H1 (cell line): ENCODE measurements at regions not wholly inside any gene's neighbourhood (a gene's known extent, or its start where the extent isn't known, plus 50 kb on each side); places are given as distances from the start of the nearest gene placed in this dataset.

Source experiments
- CTCF ChIA-PET: fragments of 300-600 bp; sonication (Branson Sonifier 250); formaldehyde crosslinking; loops from one replicate; lab custom pipeline; 2021; ENCODE audit not compliant: partially characterized antibody; lab: Charles Lee
- POLR2A ChIA-PET: fragments of 300-600 bp; sonication (Branson Sonifier 250); formaldehyde crosslinking; loops from one replicate; lab custom pipeline; 2021; ENCODE audit warnings: inconsistent platforms; ENCODE audit not compliant: partially characterized antibody; lab: Charles Lee
- DNase-seq, 2 experiments: peaks; one replicate each; pipeline versions ENCODE4 v3.0.0 to v3.0.0-alpha.2; 2010 to 2022; ENCODE audit warnings: low spot score in 2 of 2, low read depth in 1 of 2, mixed read lengths in 1 of 2
- FAIRE-seq: peaks from 2 replicates; lab custom pipeline; 2011; peaks lifted over from hg19 to GRCh38; lab: Jason Lieb, UNC
- H2AFZ ChIP-seq: 2 replicates; pipeline ENCODE4 v1.8.1; 2012; ENCODE audit warnings: low read length, inconsistent platforms
- H2AK5ac ChIP-seq: 2 replicates; pipeline ENCODE4 v1.6.1; 2013; ENCODE audit warnings: low read depth, low read length
- H2BK120ac ChIP-seq: replicated peaks from 2 replicates; pipeline ENCODE3; 2013; ENCODE audit warnings: low read depth, low read length, inconsistent platforms
- H2BK12ac ChIP-seq: 2 replicates; pipeline ENCODE4 v1.6.1; 2013; ENCODE audit warnings: low read depth, low read length
- H2BK15ac ChIP-seq: 2 replicates; pipeline ENCODE4 v1.6.1; 2013; ENCODE audit warnings: low read length
- H2BK20ac ChIP-seq: 2 replicates; pipeline ENCODE4 v1.6.1; 2013; ENCODE audit warnings: low read length
- H2BK5ac ChIP-seq: 2 replicates; pipeline ENCODE4 v1.6.1; 2013; ENCODE audit warnings: low read depth, low read length
- H3K14ac ChIP-seq: 2 replicates; pipeline ENCODE4 v1.6.1; 2013; ENCODE audit warnings: inconsistent platforms; ENCODE audit not compliant: insufficient read length
- H3K18ac ChIP-seq: 2 replicates; pipeline ENCODE4 v1.6.1; 2013; ENCODE audit warnings: low read length; ENCODE audit errors: extremely low read depth
- H3K23ac ChIP-seq: 2 replicates; pipeline ENCODE4 v1.6.1; 2013; ENCODE audit warnings: inconsistent platforms; ENCODE audit not compliant: insufficient read length
- H3K23me2 ChIP-seq: 2 replicates; pipeline ENCODE4 v1.6.1; 2013; ENCODE audit warnings: low read depth, low read length
- H3K27ac ChIP-seq: 2 replicates; pipeline ENCODE4 v1.6.1; 2011; ENCODE audit warnings: low read depth, low read length, inconsistent platforms
- H3K27me3 ChIP-seq, 4 experiments: replicated peaks in 1 of 4; 1 replicate in 1 of 4; 2 replicates in 3 of 4; pipeline versions ENCODE4 v1.6.1 to v1.8.1; 2011 to 2013; ENCODE audit warnings: low read length in 3 of 4, mild to moderate bottlenecking in 3 of 4, inconsistent platforms in 2 of 4, mixed read lengths in 2 of 4, moderate library complexity in 1 of 4; ENCODE audit not compliant: control insufficient read depth in 3 of 4, insufficient read depth in 3 of 4; ENCODE audit errors: extremely low read depth in 1 of 4
- H3K36me3 ChIP-seq, 4 experiments: 2 replicates each; pipeline versions ENCODE4 v1.6.1 to v1.8.1; 2011 to 2013; ENCODE audit warnings: mild to moderate bottlenecking in 4 of 4, low read length in 3 of 4, moderate library complexity in 2 of 4, control low read depth in 1 of 4, inconsistent platforms in 1 of 4; ENCODE audit not compliant: insufficient read depth in 4 of 4, control insufficient read depth in 2 of 4
- H3K4ac ChIP-seq: replicated peaks from 2 replicates; pipeline ENCODE3; 2013; ENCODE audit warnings: low read length, low read depth, mixed read lengths, inconsistent platforms; ENCODE audit not compliant: insufficient read length
- H3K4me1 ChIP-seq, 4 experiments: replicated peaks in 1 of 4; 1 replicate in 1 of 4; 2 replicates in 3 of 4; pipeline versions ENCODE4 v1.6.1 to v1.8.1; 2011 to 2013; ENCODE audit warnings: low read length in 3 of 4, inconsistent platforms in 2 of 4, mixed read lengths in 1 of 4; ENCODE audit not compliant: insufficient read depth in 4 of 4, control insufficient read depth in 3 of 4
- H3K4me2 ChIP-seq, 2 experiments: 2 replicates each; pipeline versions ENCODE4 v1.6.1 to v1.8.1; 2011 to 2013; ENCODE audit warnings: low read depth in 2 of 2, low read length in 2 of 2, control low read depth in 1 of 2, inconsistent platforms in 1 of 2, mild to moderate bottlenecking in 1 of 2; ENCODE audit not compliant: insufficient read depth in 1 of 2
- H3K4me3 ChIP-seq, 4 experiments: fragments of 200-600, 300-600 bp in 1 of 4; sonication (generic), shearing (Covaris generic), sonication (Bioruptor Twin) in 1 of 4; 2 replicates each; pipeline versions ENCODE4 v1.5.1 to v1.8.1; 2011 to 2016; ENCODE audit warnings: low read length in 4 of 4, low read depth in 3 of 4, control low read depth in 2 of 4, inconsistent platforms in 2 of 4, mild to moderate bottlenecking in 2 of 4, mixed read lengths in 1 of 4, moderate library complexity in 1 of 4; ENCODE audit not compliant: insufficient read depth in 2 of 4; ENCODE audit errors: extremely low read depth in 1 of 4
- H3K56ac ChIP-seq: replicated peaks from 2 replicates; pipeline ENCODE3; 2013; ENCODE audit warnings: low read depth, mild to moderate bottlenecking, mixed read lengths, low read length, inconsistent platforms; ENCODE audit not compliant: insufficient read length
- H3K79me1 ChIP-seq: 2 replicates; pipeline ENCODE4 v1.6.1; 2013; ENCODE audit warnings: low read depth, low read length, control low read depth
- H3K79me2 ChIP-seq, 2 experiments: 2 replicates each; pipeline versions ENCODE4 v1.6.1 to v1.8.1; 2012 to 2013; ENCODE audit warnings: low read length in 2 of 2, mild to moderate bottlenecking in 2 of 2, inconsistent platforms in 1 of 2; ENCODE audit not compliant: insufficient read depth in 2 of 2, control insufficient read depth in 1 of 2
- H3K9ac ChIP-seq, 4 experiments: replicated peaks in 1 of 4; 1 replicate in 1 of 4; 2 replicates in 3 of 4; pipeline versions ENCODE4 v1.6.1 to v1.8.1; 2011 to 2013; ENCODE audit warnings: low read depth in 3 of 4, low read length in 3 of 4, control low read depth in 2 of 4, mild to moderate bottlenecking in 2 of 4, moderate library complexity in 2 of 4, inconsistent platforms in 1 of 4; ENCODE audit errors: extremely low read depth in 1 of 4
- H3K9me3 ChIP-seq, 2 experiments: 2 replicates each; pipeline versions ENCODE4 v1.6.1 to v1.8.1; 2012 to 2013; ENCODE audit warnings: mild to moderate bottlenecking in 2 of 2, moderate library complexity in 2 of 2, control low read depth in 1 of 2, inconsistent platforms in 1 of 2, low read depth in 1 of 2, low read length in 1 of 2, mixed read lengths in 1 of 2; ENCODE audit not compliant: insufficient read depth in 2 of 2
- H4K20me1 ChIP-seq, 2 experiments: replicated peaks in 1 of 2; 2 replicates each; pipeline versions ENCODE3 to v1.8.1; 2011 to 2013; ENCODE audit warnings: inconsistent platforms in 2 of 2, low read length in 2 of 2, mild to moderate bottlenecking in 1 of 2; ENCODE audit not compliant: insufficient read depth in 2 of 2, control insufficient read depth in 1 of 2
- H4K5ac ChIP-seq: 2 replicates; pipeline ENCODE4 v1.6.1; 2013; ENCODE audit warnings: low read length, low read depth, mixed read lengths, inconsistent platforms; ENCODE audit not compliant: insufficient read length
- H4K8ac ChIP-seq: 2 replicates; pipeline ENCODE4 v1.8.0; 2013; ENCODE audit warnings: mild to moderate bottlenecking, moderate library complexity, low read length, inconsistent platforms; ENCODE audit not compliant: insufficient read depth; ENCODE audit errors: extremely low read depth
- H4K91ac ChIP-seq: replicated peaks from 2 replicates; pipeline ENCODE3; 2013; ENCODE audit warnings: low read length, mixed read lengths, inconsistent platforms; ENCODE audit not compliant: insufficient read length
- BRCA1 ChIP-seq: IDR thresholded peaks from 2 replicates; pipeline ENCODE4 v1.6.1; 2012; ENCODE audit warnings: low read depth, low read length, improper control_type of control experiment
- HDAC2 ChIP-seq, 2 experiments: fragments of 300-600 bp in 1 of 2; sonication (generic) in 1 of 2; IDR thresholded peaks; 2 replicates each; pipeline ENCODE4 v1.6.1; 2011 to 2012; ENCODE audit warnings: low read depth in 2 of 2, low read length in 2 of 2, mild to moderate bottlenecking in 2 of 2, moderate library complexity in 2 of 2, borderline replicate concordance in 1 of 2, inconsistent platforms in 1 of 2
- HDAC6 ChIP-seq: IDR thresholded peaks from one replicate; pipeline ENCODE4 v1.7.1; 2012; ENCODE audit warnings: low read depth, mild to moderate bottlenecking, inconsistent platforms, low read length, moderate library complexity
- POU5F1 ChIP-seq: IDR thresholded peaks from 2 replicates; pipeline ENCODE4 v1.6.1; 2011; ENCODE audit warnings: low read depth, mild to moderate bottlenecking, low read length, moderate library complexity
- WGBS, 2 experiments: shearing (Covaris generic) in 1 of 2; methylation state at CpG; one replicate each; pipeline versions ENCODE4 v1.1.6 to v1.1.7; 2013 to 2015; ENCODE audit warnings: low lambda C conversion rate in 2 of 2, mixed read lengths in 2 of 2, inconsistent platforms in 1 of 2, low coverage in 1 of 2, missing lambda C conversion rate in 1 of 2; ENCODE audit not compliant: insufficient replicate concordance in 2 of 2, insufficient coverage in 1 of 2, insufficient read length in 1 of 2; ENCODE audit errors: extremely low coverage in 1 of 2, missing lambda C conversion rate in 1 of 2; 5-methylcytosine and 5-hydroxymethylcytosine counted together

DNA sequence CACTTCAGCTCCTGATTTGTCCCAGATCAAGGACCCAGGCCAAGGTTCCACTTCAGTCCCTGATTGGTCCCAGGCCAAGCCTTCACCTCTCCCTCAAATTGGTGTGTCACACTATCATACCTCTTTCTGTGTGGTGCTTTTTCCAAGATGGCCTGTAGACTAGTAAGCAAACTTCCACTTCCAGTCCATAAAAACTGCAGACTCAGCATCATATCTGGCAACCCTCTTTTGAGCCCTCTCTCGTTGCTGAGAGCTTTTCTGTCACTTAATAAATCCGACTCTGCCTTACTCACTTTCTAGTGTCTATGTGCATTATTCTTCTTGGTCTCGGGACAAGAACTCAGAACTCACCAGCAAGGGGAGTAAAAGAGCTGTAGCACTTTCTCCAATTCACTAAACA lies 1395.1 kb downstream of the LRFN5 start:
- H3K4me1 ChIP-seq: no peaks in the 10 kb centered on the region
- H2BK120ac ChIP-seq: no peak overlapping the region
- H2AFZ ChIP-seq: no peak overlapping the region
- no peaks in the 10 kb centered on the region for H3K79me2 ChIP-seq
- no peak overlapping the region for H4K8ac ChIP-seq
- no peaks in the 10 kb centered on the region for H4K20me1 ChIP-seq
- no peaks in the 10 kb centered on the region for H3K23me2 ChIP-seq
- WGBS, 2 experiments: 93% methylated on average over 3 of the region's 3 CpGs; no CpG with 5 or more reads in 1 of the 2 experiments
- H3K27ac ChIP-seq: no peak overlapping the region
- no peaks in the 10 kb centered on the region for H3K27me3 ChIP-seq
- no peak overlapping the region for H3K14ac ChIP-seq
- peaks cover 0 to 3% (median 0%) of the 10 kb centered on the region in 4 experiments; a peak in 2 of 8 replicates for H3K36me3 ChIP-seq
- no peak overlapping the region for H3K4me3 ChIP-seq
- no peak overlapping the region for H2BK15ac ChIP-seq
- FAIRE-seq (no peak), DNase-seq (no peak)
- H2AK5ac ChIP-seq: no peak overlapping the region
- H2BK20ac ChIP-seq: no peak overlapping the region
- peaks cover 38 to 39% of the 10 kb centered on the region in 2 experiments for H3K9me3 ChIP-seq
- ChIA-PET CTCF (no interaction called here), POLR2A (no interaction called here)
- H3K18ac ChIP-seq: no peak overlapping the region
- no peak overlapping the region for H3K4me2 ChIP-seq
- no peak overlapping the region for H2BK12ac ChIP-seq
- no peak overlapping the region for H2BK5ac ChIP-seq
- H3K4ac ChIP-seq: no peak overlapping the region
- H3K23ac ChIP-seq: no peak overlapping the region
- H3K56ac ChIP-seq: no peak overlapping the region
- no peaks in the 10 kb centered on the region for H3K79me1 ChIP-seq
- no peak overlapping the region for H4K91ac ChIP-seq
- no peak overlapping the region for H3K9ac ChIP-seq
- no peak overlapping the region for H4K5ac ChIP-seq
- TF ChIP-seq POU5F1 (no peak), HDAC2 (IDR thresholded peaks at IDR 0.05; ENCODE audit: borderline replicate concordance in 1 of 2, low read depth in 2 of 2, low read length in 2 of 2) (no peak), HDAC6 (no peak), BRCA1 (no peak)
